Panc1 (cell line): ENCODE measurements at regions not wholly inside any gene's neighbourhood (a gene's known extent, or its start where the extent isn't known, plus 50 kb on each side); places are given as distances from the start of the nearest gene placed in this dataset.

Experiments used
- POLR2AphosphoS5 ChIP-seq: IDR thresholded peaks from 2 replicates; pipeline ENCODE4 v1.6.1; 2012; ENCODE audit warnings: mild to moderate bottlenecking, low read depth, low read length, moderate library complexity
- REST ChIP-seq, 2 experiments: IDR thresholded peaks; 2 replicates each; pipeline ENCODE4 v1.6.1; 2011 to 2012; ENCODE audit warnings: low read depth in 2 of 2, control low read depth in 1 of 2, low read length in 1 of 2, mild to moderate bottlenecking in 1 of 2, moderate library complexity in 1 of 2; ENCODE audit not compliant: insufficient read depth in 1 of 2
- SIN3A ChIP-seq: IDR thresholded peaks from 2 replicates; pipeline ENCODE4 v1.6.1; 2012; ENCODE audit warnings: low read depth, mild to moderate bottlenecking, low read length, moderate library complexity, borderline replicate concordance; ENCODE audit not compliant: insufficient read depth
- TCF7L2 ChIP-seq: IDR thresholded peaks from 2 replicates; pipeline ENCODE4 v1.6.1; 2011; ENCODE audit warnings: mild to moderate bottlenecking, low read depth, low read length, inconsistent platforms
- TF ChIP-seq, protein P1 (sequence below): fragments of 450-650 bp; IDR thresholded peaks from 2 replicates; pipeline ENCODE4 v1.5.1; 2017; ENCODE audit warnings: mild to moderate bottlenecking

- TF ChIP-seq, protein P1, sequence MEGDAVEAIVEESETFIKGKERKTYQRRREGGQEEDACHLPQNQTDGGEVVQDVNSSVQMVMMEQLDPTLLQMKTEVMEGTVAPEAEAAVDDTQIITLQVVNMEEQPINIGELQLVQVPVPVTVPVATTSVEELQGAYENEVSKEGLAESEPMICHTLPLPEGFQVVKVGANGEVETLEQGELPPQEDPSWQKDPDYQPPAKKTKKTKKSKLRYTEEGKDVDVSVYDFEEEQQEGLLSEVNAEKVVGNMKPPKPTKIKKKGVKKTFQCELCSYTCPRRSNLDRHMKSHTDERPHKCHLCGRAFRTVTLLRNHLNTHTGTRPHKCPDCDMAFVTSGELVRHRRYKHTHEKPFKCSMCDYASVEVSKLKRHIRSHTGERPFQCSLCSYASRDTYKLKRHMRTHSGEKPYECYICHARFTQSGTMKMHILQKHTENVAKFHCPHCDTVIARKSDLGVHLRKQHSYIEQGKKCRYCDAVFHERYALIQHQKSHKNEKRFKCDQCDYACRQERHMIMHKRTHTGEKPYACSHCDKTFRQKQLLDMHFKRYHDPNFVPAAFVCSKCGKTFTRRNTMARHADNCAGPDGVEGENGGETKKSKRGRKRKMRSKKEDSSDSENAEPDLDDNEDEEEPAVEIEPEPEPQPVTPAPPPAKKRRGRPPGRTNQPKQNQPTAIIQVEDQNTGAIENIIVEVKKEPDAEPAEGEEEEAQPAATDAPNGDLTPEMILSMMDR = no peak
- no peak for TF ChIP-seq SIN3A
- no peak for TF ChIP-seq POLR2AphosphoS5
- TF ChIP-seq TCF7L2 = no peak
- no peak for TF ChIP-seq REST (IDR thresholded peaks at IDR 0.05; ENCODE audit: insufficient read depth in 1 of 2, low read depth in 2 of 2, low read length in 1 of 2)
Observed at GRCh38 chr12:115255257-115255656, 571.3 kb upstream of the TBX3 start.
